WTC11 (cell line): ENCODE measurements at regions not wholly inside any gene's neighbourhood (a gene's known extent, or its start where the extent isn't known, plus 50 kb on each side); places are given as distances from the start of the nearest gene placed in this dataset.

Experiments
- ATAC-seq: fragments of 200-7000 bp; cut with Tn5 transposase; 2 replicates; pipeline ENCODE4 v1.10.0; 2021; ENCODE audit warnings: mild to moderate bottlenecking, moderate library complexity
- CTCF ChIA-PET: fragments of 300-600 bp; sonication (Branson Sonifier 250); formaldehyde crosslinking; loops from one replicate; lab custom pipeline; 2021; ENCODE audit warnings: antibody characterized with exemption; lab: Charles Lee
- POLR2A ChIA-PET: fragments of 350-600 bp; sonication (Branson Sonifier 250); formaldehyde crosslinking; loops from one replicate; lab custom pipeline; 2021; ENCODE audit warnings: antibody characterized with exemption; lab: Charles Lee
- DNase-seq: peaks from one replicate; pipeline ENCODE4 v3.0.0; 2021; ENCODE audit warnings: low spot score
- H3K27ac Mint-ChIP-seq: 2 replicates; pipeline ENCODE4 v1.8.0; 2021; ENCODE audit warnings: mixed read lengths
- H3K27me3 Mint-ChIP-seq: 2 replicates; pipeline ENCODE4 v1.8.0; 2021; ENCODE audit warnings: low read depth, mild to moderate bottlenecking, moderate library complexity, mixed read lengths
- H3K36me3 Mint-ChIP-seq: 2 replicates; pipeline ENCODE4 v1.8.0; 2021; ENCODE audit warnings: mixed read lengths
- H3K4me1 Mint-ChIP-seq: 2 replicates; pipeline ENCODE4 v1.8.0; 2022; ENCODE audit warnings: mixed read lengths
- H3K4me3 Mint-ChIP-seq: 2 replicates; pipeline ENCODE4 v1.8.0; 2021; ENCODE audit warnings: mild to moderate bottlenecking, moderate library complexity, mixed read lengths
- H3K9me3 Mint-ChIP-seq: 2 replicates; pipeline ENCODE4 v1.8.0; 2021; ENCODE audit warnings: mixed read lengths
- ATF2 ChIP-seq: sonication (generic); formaldehyde crosslinking; IDR thresholded peaks from 2 replicates; pipeline ENCODE4 v1.8.1; 2022; ENCODE audit warnings: low read depth, missing genetic modification reagents, borderline replicate concordance
- CBFB ChIP-seq: sonication (generic); formaldehyde crosslinking; IDR thresholded peaks from 2 replicates; pipeline ENCODE4 v1.8.1; 2022; ENCODE audit warnings: mild to moderate bottlenecking, low read depth, missing genetic modification reagents
- ESRRA ChIP-seq: sonication (generic); formaldehyde crosslinking; IDR thresholded peaks from 2 replicates; pipeline ENCODE4 v1.8.1; 2022; ENCODE audit warnings: mild to moderate bottlenecking, missing genetic modification reagents, borderline replicate concordance
- ETV6 ChIP-seq: sonication (generic); formaldehyde crosslinking; IDR thresholded peaks from 2 replicates; pipeline ENCODE4 v1.8.1; 2022; ENCODE audit warnings: mild to moderate bottlenecking, missing genetic modification reagents
- FOXJ3 ChIP-seq: sonication (generic); formaldehyde crosslinking; IDR thresholded peaks from 2 replicates; pipeline ENCODE4 v1.9.0; 2021; ENCODE audit warnings: missing genetic modification reagents, mild to moderate bottlenecking, borderline replicate concordance
- FOXP1 ChIP-seq: sonication (generic); formaldehyde crosslinking; IDR thresholded peaks from 2 replicates; pipeline ENCODE4 v1.8.0; 2022; ENCODE audit warnings: missing genetic modification reagents, mild to moderate bottlenecking, moderate library complexity, borderline replicate concordance
- IRF2 ChIP-seq: sonication (generic); formaldehyde crosslinking; IDR thresholded peaks from 2 replicates; pipeline ENCODE4 v1.8.0; 2022; ENCODE audit warnings: low read depth, missing genetic modification reagents, borderline replicate concordance
- KAT7 ChIP-seq: sonication (generic); formaldehyde crosslinking; IDR thresholded peaks from 2 replicates; pipeline ENCODE4 v1.8.1; 2023; ENCODE audit warnings: missing genetic modification reagents, mild to moderate bottlenecking, borderline replicate concordance
- SMAD4 ChIP-seq: sonication (generic); formaldehyde crosslinking; IDR thresholded peaks from 2 replicates; pipeline ENCODE4 v1.8.0; 2022; ENCODE audit warnings: mild to moderate bottlenecking, missing genetic modification reagents
- SP1 ChIP-seq: sonication (generic); formaldehyde crosslinking; conservative IDR thresholded peaks from 2 replicates; pipeline ENCODE4 v1.8.1; 2022; ENCODE audit warnings: missing genetic modification reagents
- TCF7 ChIP-seq: sonication (generic); formaldehyde crosslinking; IDR thresholded peaks from 2 replicates; pipeline ENCODE4 v1.8.0; 2022; ENCODE audit warnings: mild to moderate bottlenecking, low read depth, missing genetic modification reagents, moderate library complexity
- ZNF281 ChIP-seq: sonication (generic); formaldehyde crosslinking; IDR thresholded peaks from 2 replicates; pipeline ENCODE4 v1.8.0; 2023; ENCODE audit warnings: mild to moderate bottlenecking, missing genetic modification reagents
- ZNF396 ChIP-seq: fragments of 250-450 bp; sonication (Bioruptor Pico); IDR thresholded peaks from 2 replicates; pipeline ENCODE4 v1.8.0; 2021; ENCODE audit warnings: mild to moderate bottlenecking, moderate library complexity, borderline replicate concordance
- TF ChIP-seq, protein P1 (sequence below): fragments of 250-450 bp; sonication (Bioruptor Pico); IDR thresholded peaks from 2 replicates; pipeline ENCODE4 v2.1.2; 2022; ENCODE audit warnings: mild to moderate bottlenecking, moderate library complexity
- TF ChIP-seq, protein P2 (sequence below): fragments of 200-600 bp; IDR thresholded peaks from 2 replicates; pipeline ENCODE4 v1.8.0; 2022; ENCODE audit warnings: antibody characterized with exemption
- TF ChIP-seq, protein P3 (sequence below): fragments of 250-450 bp; sonication (Bioruptor Pico); IDR thresholded peaks from 2 replicates; pipeline ENCODE4 v1.9.0; 2021; ENCODE audit warnings: mild to moderate bottlenecking

GRCh38 chr3:182036382-182036781 lies 324.7 kb downstream of the SOX2 start (continued):
- TF ChIP-seq, protein P1, sequence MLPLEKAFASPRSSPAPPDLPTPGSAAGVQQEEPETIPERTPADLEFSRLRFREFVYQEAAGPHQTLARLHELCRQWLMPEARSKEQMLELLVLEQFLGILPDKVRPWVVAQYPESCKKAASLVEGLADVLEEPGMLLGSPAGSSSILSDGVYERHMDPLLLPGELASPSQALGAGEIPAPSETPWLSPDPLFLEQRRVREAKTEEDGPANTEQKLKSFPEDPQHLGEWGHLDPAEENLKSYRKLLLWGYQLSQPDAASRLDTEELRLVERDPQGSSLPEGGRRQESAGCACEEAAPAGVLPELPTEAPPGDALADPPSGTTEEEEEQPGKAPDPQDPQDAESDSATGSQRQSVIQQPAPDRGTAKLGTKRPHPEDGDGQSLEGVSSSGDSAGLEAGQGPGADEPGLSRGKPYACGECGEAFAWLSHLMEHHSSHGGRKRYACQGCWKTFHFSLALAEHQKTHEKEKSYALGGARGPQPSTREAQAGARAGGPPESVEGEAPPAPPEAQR (CRISPR knock-in tag): no peak
- TF ChIP-seq ZNF281 (CRISPR knock-in tag): no peak

- H3K27ac Mint-ChIP-seq: no peak overlapping the region
- CTCF ChIA-PET: no interaction called here
- peaks cover 15% of the 10 kb centered on the region for H3K9me3 Mint-ChIP-seq
- no peak for TF ChIP-seq ETV6 (CRISPR knock-in tag)
- TF ChIP-seq, protein P1 (CRISPR knock-in tag): no peak
- TF ChIP-seq KAT7 (CRISPR knock-in tag): no peak
- no peak for TF ChIP-seq IRF2
- TF ChIP-seq ZNF396 (CRISPR knock-in tag): no peak
- TF ChIP-seq TCF7 (CRISPR knock-in tag): no peak
- no peak for TF ChIP-seq ATF2 (CRISPR knock-in tag)
- no peak for TF ChIP-seq SMAD4 (CRISPR knock-in tag)
- TF ChIP-seq, protein P2, sequence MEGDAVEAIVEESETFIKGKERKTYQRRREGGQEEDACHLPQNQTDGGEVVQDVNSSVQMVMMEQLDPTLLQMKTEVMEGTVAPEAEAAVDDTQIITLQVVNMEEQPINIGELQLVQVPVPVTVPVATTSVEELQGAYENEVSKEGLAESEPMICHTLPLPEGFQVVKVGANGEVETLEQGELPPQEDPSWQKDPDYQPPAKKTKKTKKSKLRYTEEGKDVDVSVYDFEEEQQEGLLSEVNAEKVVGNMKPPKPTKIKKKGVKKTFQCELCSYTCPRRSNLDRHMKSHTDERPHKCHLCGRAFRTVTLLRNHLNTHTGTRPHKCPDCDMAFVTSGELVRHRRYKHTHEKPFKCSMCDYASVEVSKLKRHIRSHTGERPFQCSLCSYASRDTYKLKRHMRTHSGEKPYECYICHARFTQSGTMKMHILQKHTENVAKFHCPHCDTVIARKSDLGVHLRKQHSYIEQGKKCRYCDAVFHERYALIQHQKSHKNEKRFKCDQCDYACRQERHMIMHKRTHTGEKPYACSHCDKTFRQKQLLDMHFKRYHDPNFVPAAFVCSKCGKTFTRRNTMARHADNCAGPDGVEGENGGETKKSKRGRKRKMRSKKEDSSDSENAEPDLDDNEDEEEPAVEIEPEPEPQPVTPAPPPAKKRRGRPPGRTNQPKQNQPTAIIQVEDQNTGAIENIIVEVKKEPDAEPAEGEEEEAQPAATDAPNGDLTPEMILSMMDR: no peak
- TF ChIP-seq FOXP1 (CRISPR knock-in tag): no peak
- no peak for TF ChIP-seq SP1
- TF ChIP-seq, all 79 proteins: peak for 0
- POLR2A ChIA-PET: no interaction called here
- Mint-ChIP-seq H3K27me3 (no peaks in the 10 kb centered on the region), H3K4me3 (no peak overlapping the region), H3K4me1 (peaks cover 9% of the 10 kb centered on the region), H3K36me3 (no peaks in the 10 kb centered on the region)
- ATAC-seq: no peak
- no peak for DNase-seq
Measured at GRCh38 chr3:182041668-182042291, 330.1 kb downstream of the SOX2 start.

GRCh38 chr3:182045736-182046135 lies 334.0 kb downstream of the SOX2 start:
- DNase-seq (no peak), ATAC-seq (no peak)
- TF ChIP-seq FOXP1 (CRISPR knock-in tag) (no peak), CBFB (CRISPR knock-in tag) (no peak), FOXJ3 (CRISPR knock-in tag) (no peak), ESRRA (CRISPR knock-in tag) (no peak)
- TF ChIP-seq, protein P3, sequence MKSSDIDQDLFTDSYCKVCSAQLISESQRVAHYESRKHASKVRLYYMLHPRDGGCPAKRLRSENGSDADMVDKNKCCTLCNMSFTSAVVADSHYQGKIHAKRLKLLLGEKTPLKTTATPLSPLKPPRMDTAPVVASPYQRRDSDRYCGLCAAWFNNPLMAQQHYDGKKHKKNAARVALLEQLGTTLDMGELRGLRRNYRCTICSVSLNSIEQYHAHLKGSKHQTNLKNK (CRISPR knock-in tag): no peak
- Mint-ChIP-seq H3K27ac (no peak overlapping the region), H3K4me3 (no peak overlapping the region), H3K9me3 (peaks cover 14% of the 10 kb centered on the region), H3K36me3 (no peaks in the 10 kb centered on the region), H3K27me3 (no peaks in the 10 kb centered on the region), H3K4me1 (peaks cover 9% of the 10 kb centered on the region)
- CTCF ChIA-PET: no interaction called here
- POLR2A ChIA-PET: no interaction called here
